B cell (primary cell): ENCODE measurements at regions not wholly inside any gene's neighbourhood (a gene's known extent, or its start where the extent isn't known, plus 50 kb on each side); places are given as distances from the start of the nearest gene placed in this dataset.

Source experiments
- ATAC-seq: fragments of 200-7000 bp; cut with Tn5 transposase; one replicate; pipeline ENCODE4 v1.10.0; 2021; ENCODE audit warnings: low read depth, mild to moderate bottlenecking, moderate number of reproducible peaks, moderate library complexity
- CTCF ChIA-PET: fragments of 350-600 bp; sonication (Branson Sonifier 250); formaldehyde crosslinking; loops from one replicate; lab custom pipeline; 2021; ENCODE audit warnings: antibody characterized with exemption, inconsistent platforms; lab: Charles Lee
- POLR2A ChIA-PET: fragments of 350-600 bp; sonication (Branson Sonifier 250); formaldehyde crosslinking; loops from one replicate; lab custom pipeline; 2021; ENCODE audit warnings: antibody characterized with exemption; lab: Charles Lee
- DNase-seq: peaks from one replicate; pipeline ENCODE4 v3.0.0; 2013
- H2AFZ ChIP-seq: 2 replicates; pipeline ENCODE4 v1.6.1; 2012; ENCODE audit warnings: mild to moderate bottlenecking, low read depth, low read length; ENCODE audit not compliant: insufficient read depth, poor library complexity, severe bottlenecking
- H3K27ac ChIP-seq, 2 donors: 1 replicate in 1 of 2; 2 replicates in 1 of 2; pipeline ENCODE4 v1.5.1; 2012 to 2013; ENCODE audit warnings: low read length in 2 of 2, mild to moderate bottlenecking in 2 of 2, moderate library complexity in 1 of 2
- H3K27me3 ChIP-seq, 4 experiments: fragments of 200-600 bp in 1 of 4; sonication (generic) in 1 of 4; replicated peaks in 1 of 4; 1 replicate in 2 of 4; 2 replicates in 2 of 4; pipeline versions ENCODE4 v1.6.1 to v1.7.0; 2013 to 2016; ENCODE audit warnings: low read length in 3 of 4, mild to moderate bottlenecking in 2 of 4, mixed read lengths in 1 of 4, moderate library complexity in 1 of 4; ENCODE audit not compliant: insufficient read depth in 4 of 4, control insufficient read depth in 3 of 4; ENCODE audit errors: control extremely low read depth in 1 of 4
- H3K36me3 ChIP-seq, 2 experiments: replicated peaks in 1 of 2; 1 replicate in 1 of 2; 2 replicates in 1 of 2; pipeline versions ENCODE4 v1.6.1 to v1.7.1; 2013; ENCODE audit warnings: low read length in 1 of 2; ENCODE audit not compliant: insufficient read depth in 2 of 2, control insufficient read depth in 1 of 2; ENCODE audit errors: control extremely low read depth in 1 of 2, extremely low read depth in 1 of 2
- H3K4me1 ChIP-seq, 2 donors: fragments of 200-600 bp in 1 of 2; sonication (generic) in 1 of 2; 1 replicate in 1 of 2; 2 replicates in 1 of 2; pipeline versions ENCODE4 v1.5.1 to v1.6.1; 2013 to 2017; ENCODE audit warnings: low read length in 2 of 2; ENCODE audit not compliant: control insufficient read depth in 2 of 2, insufficient read depth in 2 of 2
- H3K4me2 ChIP-seq: replicated peaks from 2 replicates; pipeline ENCODE3; 2012; ENCODE audit warnings: mild to moderate bottlenecking, low read depth, low read length; ENCODE audit not compliant: poor library complexity, severe bottlenecking
- H3K4me3 ChIP-seq, 5 experiments: fragments of 200-600 bp in 1 of 5; sonication (generic) in 1 of 5; 1 replicate in 3 of 5; 2 replicates in 2 of 5; pipeline versions ENCODE4 v1.5.1 to v1.7.0; 2011 to 2016; ENCODE audit warnings: low read length in 4 of 5, mild to moderate bottlenecking in 4 of 5, low read depth in 2 of 5, control low read depth in 1 of 5, moderate library complexity in 1 of 5; ENCODE audit not compliant: insufficient read depth in 1 of 5; ENCODE audit errors: control extremely low read depth in 1 of 5, extremely low read depth in 1 of 5
- H3K79me2 ChIP-seq: fragments of 200-600 bp; sonication (generic); one replicate; pipeline ENCODE4 v1.6.0; 2016; ENCODE audit warnings: low read length; ENCODE audit not compliant: control insufficient read depth, insufficient read depth
- H3K9ac ChIP-seq: fragments of 200-600 bp; sonication (generic); 2 replicates; pipeline ENCODE4 v1.6.1; 2017; ENCODE audit warnings: mild to moderate bottlenecking, low read length, moderate library complexity
- H3K9me3 ChIP-seq, 3 donors: one replicate each; pipeline versions ENCODE4 v1.6.1 to v1.7.1; 2013; ENCODE audit warnings: low read length in 2 of 3; ENCODE audit not compliant: control insufficient read depth in 2 of 3, insufficient read depth in 1 of 3; ENCODE audit errors: control extremely low read depth in 1 of 3
- H4K20me1 ChIP-seq: 2 replicates; pipeline ENCODE4 v1.6.0; 2012; ENCODE audit warnings: mild to moderate bottlenecking, low read length; ENCODE audit not compliant: insufficient read depth, control insufficient read depth, poor library complexity, severe bottlenecking
- H3K27ac Mint-ChIP-seq: one replicate; pipeline ENCODE4 v1.8.0; 2021; ENCODE audit warnings: mixed read lengths
- H3K27me3 Mint-ChIP-seq: one replicate; pipeline ENCODE4 v1.8.0; 2021; ENCODE audit warnings: mixed read lengths
- H3K4me1 Mint-ChIP-seq: one replicate; pipeline ENCODE4 v1.8.0; 2021; ENCODE audit warnings: mixed read lengths
- H3K4me3 Mint-ChIP-seq: one replicate; pipeline ENCODE4 v1.8.0; 2021; ENCODE audit warnings: mixed read lengths
- H3K9me3 Mint-ChIP-seq: one replicate; pipeline ENCODE4 v1.8.0; 2022; ENCODE audit warnings: mixed read lengths; ENCODE audit not compliant: insufficient read depth
- CTCF ChIP-seq: fragments of 200-600 bp; IDR thresholded peaks from one replicate; pipeline ENCODE4 v1.8.0; 2022; ENCODE audit warnings: antibody characterized with exemption, mild to moderate bottlenecking
- EZH2 ChIP-seq: IDR thresholded peaks from 2 replicates; pipeline ENCODE4 v1.6.1; 2012; ENCODE audit warnings: borderline replicate concordance, low read depth, mild to moderate bottlenecking, moderate library complexity, low read length; ENCODE audit not compliant: insufficient read depth, poor library complexity, severe bottlenecking
- WGBS: methylation state at CpG from one replicate; pipeline ENCODE4 v1.1.5; 2013; ENCODE audit warnings: missing lambda C conversion rate; ENCODE audit not compliant: insufficient coverage; 5-methylcytosine and 5-hydroxymethylcytosine counted together
- intact Hi-C: fragments of 100-400 bp; cut with micrococcal nuclease; formaldehyde crosslinking; loops from one replicate; pipeline ENCODE4 v1.10.0; 2022

- TF ChIP-seq CTCF (no peak), EZH2 (no peak)
- intact Hi-C loops, result no loop called here
- H2AFZ ChIP-seq, result no peak overlapping the region
- no peaks in the 10 kb centered on the region for H3K9me3 Mint-ChIP-seq
- ChIA-PET POLR2A (no interaction called here), CTCF (no interaction called here)
- no peaks in the 10 kb centered on the region for H3K4me1 Mint-ChIP-seq
- H3K27ac Mint-ChIP-seq, result no peak overlapping the region
- H3K27ac ChIP-seq, result no peak overlapping the region
- no peak overlapping the region for H3K4me3 Mint-ChIP-seq
- no peak overlapping the region for H3K4me3 ChIP-seq
- no peaks in the 10 kb centered on the region for H3K4me1 ChIP-seq
- no peaks in the 10 kb centered on the region for H4K20me1 ChIP-seq
- H3K27me3 Mint-ChIP-seq, result no peaks in the 10 kb centered on the region
- no peaks in the 10 kb centered on the region for H3K36me3 ChIP-seq
- no peak for ATAC-seq
- no peak overlapping the region for H3K9ac ChIP-seq
- no peak overlapping the region for H3K4me2 ChIP-seq
- no peaks in the 10 kb centered on the region for H3K27me3 ChIP-seq
- H3K9me3 ChIP-seq, result no peaks in the 10 kb centered on the region
- DNase-seq, result no peak
- 100% methylated on average over 1 of the region's 3 CpGs for WGBS
- H3K79me2 ChIP-seq, result no peaks in the 10 kb centered on the region
Measured at GRCh38 chr1:82445132-82445531, 644.4 kb downstream of the ADGRL2 start.

DNA sequence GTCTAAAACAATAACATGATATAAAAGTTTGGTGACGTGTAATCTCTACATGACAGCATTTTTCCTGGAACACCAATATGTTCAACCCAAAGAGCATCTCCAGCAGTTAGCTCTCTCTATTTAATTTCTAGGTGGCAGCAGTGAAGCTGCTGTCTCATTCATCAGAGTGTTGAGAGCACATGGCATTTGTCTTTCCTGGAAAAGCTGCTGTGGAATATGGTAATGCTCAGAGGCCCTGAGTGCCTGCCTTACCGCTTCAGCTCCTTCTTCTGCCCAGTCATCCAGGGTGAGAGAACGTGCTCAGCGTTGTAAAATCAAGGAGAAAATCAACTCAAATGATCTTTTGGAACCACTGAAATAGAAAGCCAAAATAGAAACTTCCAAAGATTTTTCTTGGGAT is 640.7 kb downstream of the ADGRL2 start:
- no peaks in the 10 kb centered on the region for H3K36me3 ChIP-seq
- no peak overlapping the region for H3K4me3 ChIP-seq
- no peak for TF ChIP-seq CTCF
- TF ChIP-seq EZH2, result no peak
- no peak overlapping the region for H3K9ac ChIP-seq
- ChIA-PET CTCF (no interaction called here), POLR2A (no interaction called here)
- H3K27me3 ChIP-seq, result no peaks in the 10 kb centered on the region
- H3K4me1 Mint-ChIP-seq, result no peaks in the 10 kb centered on the region
- 88% methylated on average over 2 of the region's 4 CpGs for WGBS
- no peak overlapping the region for H3K4me3 Mint-ChIP-seq
- no peak for DNase-seq
- H3K4me1 ChIP-seq, result no peaks in the 10 kb centered on the region
- no peak overlapping the region for H3K27ac Mint-ChIP-seq
- H3K27ac ChIP-seq, result no peak overlapping the region
- H2AFZ ChIP-seq, result no peak overlapping the region
- intact Hi-C loops, result no loop called here
- ATAC-seq, result no peak
- H3K27me3 Mint-ChIP-seq, result no peaks in the 10 kb centered on the region
- H3K4me2 ChIP-seq, result no peak overlapping the region
- H3K79me2 ChIP-seq, result no peaks in the 10 kb centered on the region
- H4K20me1 ChIP-seq, result no peaks in the 10 kb centered on the region
- no peaks in the 10 kb centered on the region for H3K9me3 ChIP-seq
- H3K9me3 Mint-ChIP-seq, result no peaks in the 10 kb centered on the region
